A673 (cell line): ENCODE measurements at regions not wholly inside any gene's neighbourhood (a gene's known extent, or its start where the extent isn't known, plus 50 kb on each side); places are given as distances from the start of the nearest gene placed in this dataset.

Experiments used
- EZH2 ChIP-seq: fragments of 200-600 bp; sonication (generic); IDR thresholded peaks from 2 replicates; pipeline ENCODE4 v1.6.1; 2017; ENCODE audit warnings: borderline replicate concordance, low read depth, mild to moderate bottlenecking, mixed read lengths, antibody characterized with exemption, low read length; ENCODE audit not compliant: poor library complexity, severe bottlenecking
- TF ChIP-seq, protein P1 (sequence below): fragments of 300-800, 200-600 bp; sonication (generic); conservative IDR thresholded peaks from 2 replicates; pipeline ENCODE4 v1.5.1; 2017; ENCODE audit warnings: low read depth, mild to moderate bottlenecking, antibody characterized with exemption, low read length, moderate library complexity, mixed read lengths

DNA sequence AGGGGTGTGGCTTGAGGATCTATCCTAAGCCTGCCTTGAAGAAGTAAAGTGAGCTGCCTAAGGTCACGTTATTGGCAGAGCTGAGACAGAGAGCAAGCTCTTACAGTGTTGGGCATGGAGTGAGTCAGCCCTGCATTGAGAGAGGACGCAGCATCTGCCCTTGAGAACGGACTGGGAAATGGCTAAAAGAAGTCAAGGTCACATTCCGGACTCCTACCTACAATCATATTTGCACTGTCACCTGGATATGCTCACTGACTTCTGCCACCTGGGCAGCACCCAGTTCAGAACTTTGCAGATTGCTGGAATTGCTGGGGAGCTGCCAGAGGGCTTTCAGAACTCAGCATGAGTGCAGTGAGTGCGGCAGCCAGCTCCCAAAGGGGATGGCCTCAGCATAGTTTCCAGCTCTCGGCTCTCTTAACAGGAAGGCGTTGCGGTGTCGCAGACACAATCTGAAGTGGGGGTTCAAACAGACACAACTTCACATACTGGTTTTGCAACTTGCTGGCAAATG lies 199.3 kb upstream of the SGK1 start:
- TF ChIP-seq, protein P1, sequence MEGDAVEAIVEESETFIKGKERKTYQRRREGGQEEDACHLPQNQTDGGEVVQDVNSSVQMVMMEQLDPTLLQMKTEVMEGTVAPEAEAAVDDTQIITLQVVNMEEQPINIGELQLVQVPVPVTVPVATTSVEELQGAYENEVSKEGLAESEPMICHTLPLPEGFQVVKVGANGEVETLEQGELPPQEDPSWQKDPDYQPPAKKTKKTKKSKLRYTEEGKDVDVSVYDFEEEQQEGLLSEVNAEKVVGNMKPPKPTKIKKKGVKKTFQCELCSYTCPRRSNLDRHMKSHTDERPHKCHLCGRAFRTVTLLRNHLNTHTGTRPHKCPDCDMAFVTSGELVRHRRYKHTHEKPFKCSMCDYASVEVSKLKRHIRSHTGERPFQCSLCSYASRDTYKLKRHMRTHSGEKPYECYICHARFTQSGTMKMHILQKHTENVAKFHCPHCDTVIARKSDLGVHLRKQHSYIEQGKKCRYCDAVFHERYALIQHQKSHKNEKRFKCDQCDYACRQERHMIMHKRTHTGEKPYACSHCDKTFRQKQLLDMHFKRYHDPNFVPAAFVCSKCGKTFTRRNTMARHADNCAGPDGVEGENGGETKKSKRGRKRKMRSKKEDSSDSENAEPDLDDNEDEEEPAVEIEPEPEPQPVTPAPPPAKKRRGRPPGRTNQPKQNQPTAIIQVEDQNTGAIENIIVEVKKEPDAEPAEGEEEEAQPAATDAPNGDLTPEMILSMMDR = no peak
- no peak for TF ChIP-seq EZH2
